GM21576 (cell line): ENCODE measurements at regions not wholly inside any gene's neighbourhood (a gene's known extent, or its start where the extent isn't known, plus 50 kb on each side); places are given as distances from the start of the nearest gene placed in this dataset.
"Not testable (repeated sequence)": the region's sequence is repeated elsewhere in the genome, so short reads cannot be mapped to it uniquely, and the experiment has no call there.

Source experiments
- ATAC-seq: cut with Tn5 transposase; IDR thresholded peaks from one replicate; pipeline ENCODE4 v1.9.1; 2021; ENCODE audit warnings: mild to moderate bottlenecking, moderate library complexity; ENCODE audit not compliant: unreplicated experiment

GRCh38 chrX:39484159-39485068, 613.3 kb downstream of the BCOR start:
- ATAC-seq: no peak

- no peak for ATAC-seq
Measured at GRCh38 chrX:39487166-39487968, 610.4 kb downstream of the BCOR start.

- ATAC-seq: no peak
Measured at GRCh38 chrX:39487969-39488330, 609.8 kb downstream of the BCOR start.

- peak; percentile 56 for ATAC-seq
Measured at GRCh38 chrX:39491548-39492297, 606.0 kb downstream of the BCOR start.

GRCh38 chrX:39492497-39493162, 605.1 kb downstream of the BCOR start:
- ATAC-seq: no peak

GRCh38 chrX:39493168-39493567, 604.6 kb downstream of the BCOR start:
- no peak for ATAC-seq

- not testable (repeated sequence) for ATAC-seq
Measured at GRCh38 chrX:39497117-39497516, 600.6 kb downstream of the BCOR start.

- ATAC-seq: no peak
Measured at GRCh38 chrX:39497702-39498265, 600.0 kb downstream of the BCOR start.

- ATAC-seq: no peak
Measured at GRCh38 chrX:39499996-39500395, 597.8 kb downstream of the BCOR start.

- no peak for ATAC-seq
Measured at GRCh38 chrX:39501822-39502221, 595.9 kb downstream of the BCOR start.

GRCh38 chrX:39502486-39502885, 595.3 kb downstream of the BCOR start:
- ATAC-seq: no peak

- ATAC-seq: no peak
Measured at GRCh38 chrX:39504227-39504626, 593.5 kb downstream of the BCOR start.

GRCh38 chrX:39504850-39505259, 592.9 kb downstream of the BCOR start:
- ATAC-seq: no peak

- ATAC-seq: no peak
Measured at GRCh38 chrX:39506131-39506530, 591.6 kb downstream of the BCOR start.

- ATAC-seq: no peak
Measured at GRCh38 chrX:39507034-39507433, 590.7 kb downstream of the BCOR start.

- no peak for ATAC-seq
Measured at GRCh38 chrX:39507617-39508299, 590.0 kb downstream of the BCOR start.

- no peak for ATAC-seq
Measured at GRCh38 chrX:39508300-39508692, 589.5 kb downstream of the BCOR start.

GRCh38 chrX:39509157-39509556, 588.6 kb downstream of the BCOR start:
- no peak for ATAC-seq

- no peak for ATAC-seq
Measured at GRCh38 chrX:39513836-39514235, 583.9 kb downstream of the BCOR start.

- no peak for ATAC-seq
Measured at GRCh38 chrX:39514801-39515200, 583.0 kb downstream of the BCOR start.
